ENCODE measurements at regions not wholly inside any gene's neighbourhood (a gene's known extent, or its start where the extent isn't known, plus 50 kb on each side); places are given as distances from the start of the nearest gene placed in this dataset.

- FAIRE-seq (no peak), ATAC-seq (no peak), DNase-seq (ENCODE audit: low read depth, low spot score) (no peak)
- in situ Hi-C loops (cut with MboI) (no loop called here), intact Hi-C loops (cut with micrococcal nuclease; ENCODE audit: unreplicated experiment) (no loop called here)
- ChIA-PET SMC1A (ENCODE audit: uncharacterized antibody, unreplicated experiment) (no interaction called here), POLR2A (no interaction called here), CTCF (no interaction called here), RAD21 (ENCODE audit: unreplicated experiment) (no interaction called here)
- Histone ChIP-seq H2AFZ (ENCODE audit: control insufficient read depth, low read depth, low read length) (no peak overlapping the region), H3K9ac (ENCODE audit: control insufficient read depth, insufficient read depth, low read length) (no peak overlapping the region), H3K4me2 (ENCODE audit: control insufficient read depth, insufficient read depth) (no peak overlapping the region), H3K4me3 (no peak overlapping the region), H3K36me3 (ENCODE audit: control insufficient read depth in 2 of 2, insufficient read depth in 2 of 2, low read length in 1 of 2) (no peaks in the 10 kb centered on the region), H3K27me3 (replicated peaks in 1 of 2; ENCODE audit: control insufficient read depth in 2 of 2, insufficient read depth in 2 of 2, low read length in 1 of 2) (no peaks in the 10 kb centered on the region), H3K79me2 (ENCODE audit: control insufficient read depth, insufficient read depth, low read length) (no peaks in the 10 kb centered on the region), H3K4me1 (ENCODE audit: control insufficient read depth, insufficient read depth, low read length) (no peaks in the 10 kb centered on the region), H3K27ac (ENCODE audit: control insufficient read depth, insufficient read depth) (no peak overlapping the region), H3K9me3 (replicated peaks; ENCODE audit: control insufficient read depth, insufficient read depth, low read length) (no peaks in the 10 kb centered on the region), H4K20me1 (ENCODE audit: control insufficient read depth, insufficient read depth) (no peaks in the 10 kb centered on the region)
- BruUV-seq (replicated peaks): no TSS peak
- 0% methylated on average over 2 of the region's 2 CpGs for WGBS (ENCODE audit: insufficient coverage, insufficient replicate concordance, low lambda C conversion rate, missing lambda C conversion rate)
- TF ChIP-seq YY1 (IDR thresholded peaks at IDR 0.05; ENCODE audit: low read depth, low read length) (no peak), CUX1 (IDR thresholded peaks at IDR 0.05; ENCODE audit: insufficient replicate concordance, low read depth, low read length) (no peak), ZNF274 (IDR thresholded peaks at IDR 0.05; ENCODE audit: insufficient read depth, insufficient read length) (no peak), BCLAF1 (IDR thresholded peaks at IDR 0.05) (no peak), NR2C2 (IDR thresholded peaks at IDR 0.05; ENCODE audit: borderline replicate concordance, control insufficient read depth, insufficient read length, low read depth) (no peak), NFYB (IDR thresholded peaks at IDR 0.05; ENCODE audit: insufficient read depth, low read depth, low read length) (no peak), ASH2L (IDR thresholded peaks at IDR 0.05; ENCODE audit: borderline replicate concordance, low read depth) (no peak), IKZF2 (IDR thresholded peaks at IDR 0.05) (no peak), EZH2 (IDR thresholded peaks at IDR 0.05; ENCODE audit: borderline replicate concordance, control insufficient read depth, low read depth, low read length) (no peak), FOS (IDR thresholded peaks at IDR 0.05; ENCODE audit: borderline replicate concordance, extremely low read depth, insufficient read length) (no peak), MYC (IDR thresholded peaks at IDR 0.05; ENCODE audit: insufficient read depth, insufficient read length, insufficient replicate concordance, low read length, severe bottlenecking) (no peak)
- TF ChIP-seq, protein P1, sequence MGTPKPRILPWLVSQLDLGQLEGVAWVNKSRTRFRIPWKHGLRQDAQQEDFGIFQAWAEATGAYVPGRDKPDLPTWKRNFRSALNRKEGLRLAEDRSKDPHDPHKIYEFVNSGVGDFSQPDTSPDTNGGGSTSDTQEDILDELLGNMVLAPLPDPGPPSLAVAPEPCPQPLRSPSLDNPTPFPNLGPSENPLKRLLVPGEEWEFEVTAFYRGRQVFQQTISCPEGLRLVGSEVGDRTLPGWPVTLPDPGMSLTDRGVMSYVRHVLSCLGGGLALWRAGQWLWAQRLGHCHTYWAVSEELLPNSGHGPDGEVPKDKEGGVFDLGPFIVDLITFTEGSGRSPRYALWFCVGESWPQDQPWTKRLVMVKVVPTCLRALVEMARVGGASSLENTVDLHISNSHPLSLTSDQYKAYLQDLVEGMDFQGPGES (IDR thresholded peaks at IDR 0.05): no peak
Measured at GRCh38 chr14:30118992-30119640, 191.5 kb upstream of the PRKD1 start.

Measured in GM12878 (cell line).